Small intestine (tissue), 7 donors: ENCODE measurements at regions not wholly inside any gene's neighbourhood (a gene's known extent, or its start where the extent isn't known, plus 50 kb on each side); places are given as distances from the start of the nearest gene placed in this dataset.
"Not testable (repeated sequence)": the region's sequence is repeated elsewhere in the genome, so short reads cannot be mapped to it uniquely, and the experiment has no call there.

ENCODE experiments used
- DNase-seq, 2 donors: peaks; one replicate each; pipeline versions ENCODE4 v3.0.0 to v3.0.0-alpha.2; 2013
- FAIRE-seq: peaks from 2 replicates; lab custom pipeline; 2012; peaks lifted over from hg19 to GRCh38; lab: Jason Lieb, UNC
- H3K27ac ChIP-seq, 3 donors: one replicate each; pipeline ENCODE4 v1.5.1; 2013; ENCODE audit warnings: low read length in 2 of 3, mild to moderate bottlenecking in 2 of 3, control low read depth in 1 of 3, inconsistent platforms in 1 of 3, low read depth in 1 of 3, moderate library complexity in 1 of 3
- H3K27me3 ChIP-seq, 3 donors: one replicate each; pipeline ENCODE4 v1.6.1; 2013; ENCODE audit warnings: low read length in 3 of 3, inconsistent platforms in 1 of 3; ENCODE audit not compliant: control insufficient read depth in 3 of 3, insufficient read depth in 3 of 3
- H3K36me3 ChIP-seq, 3 donors: one replicate each; pipeline ENCODE4 v1.6.1; 2013; ENCODE audit warnings: low read length in 3 of 3, inconsistent platforms in 1 of 3, low read depth in 1 of 3, mild to moderate bottlenecking in 1 of 3, moderate library complexity in 1 of 3; ENCODE audit not compliant: control insufficient read depth in 3 of 3, insufficient read depth in 2 of 3
- H3K4me1 ChIP-seq, 3 donors: one replicate each; pipeline ENCODE4 v1.6.1; 2013; ENCODE audit warnings: low read length in 2 of 3, inconsistent platforms in 1 of 3, low read depth in 1 of 3, mild to moderate bottlenecking in 1 of 3, moderate library complexity in 1 of 3; ENCODE audit not compliant: control insufficient read depth in 3 of 3, insufficient read depth in 2 of 3
- H3K4me3 ChIP-seq, 3 donors: one replicate each; pipeline ENCODE4 v1.5.1; 2013; ENCODE audit warnings: low read length in 3 of 3, control low read depth in 1 of 3, inconsistent platforms in 1 of 3, low read depth in 1 of 3, mild to moderate bottlenecking in 1 of 3, moderate library complexity in 1 of 3
- H3K9me3 ChIP-seq, 2 donors: one replicate each; pipeline ENCODE4 v1.6.1; 2013; ENCODE audit warnings: low read depth in 1 of 2, low read length in 1 of 2; ENCODE audit not compliant: control insufficient read depth in 2 of 2, insufficient read depth in 1 of 2
- WGBS, 3 donors: extraction: QIAGEN DNeasy Blood & Tissue Kit; methylation state at CpG; one replicate each; pipeline ENCODE4 v1.1.7; 2013; 5-methylcytosine and 5-hydroxymethylcytosine counted together
- donor health status: healthy with polysubstance abuse.
- donor health status: control.
- donor health status: control.
- donor health status: Bipolar disorder and iron deficiency.
- donor health status: healthy.

DNA sequence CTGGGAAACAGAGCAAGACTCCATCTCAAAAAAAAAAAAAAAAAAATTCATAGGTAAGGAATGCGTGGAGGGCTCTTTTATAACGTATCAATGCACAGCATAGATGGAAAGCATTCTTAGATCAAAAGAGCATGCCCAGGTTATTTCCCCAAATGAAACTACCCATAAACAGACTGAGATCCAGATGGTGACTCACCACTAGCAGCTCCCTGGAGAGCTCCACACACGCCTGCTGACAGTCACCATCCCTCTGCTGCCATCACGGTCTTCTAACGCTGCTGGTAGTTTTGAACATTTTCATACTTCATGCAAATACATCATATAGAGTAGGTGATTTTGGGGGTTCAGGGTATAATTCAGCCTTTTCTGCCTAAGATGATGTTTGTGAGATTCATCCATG, 136.9 kb downstream of the ASMT start:
- no peaks in the 10 kb centered on the region for H3K36me3 ChIP-seq
- no peaks in the 10 kb centered on the region for H3K27me3 ChIP-seq
- 81 to 94% (median 87%) methylated on average over 5 of the region's 5 CpGs for WGBS, 3 donors
- H3K4me1 ChIP-seq: no peaks in the 10 kb centered on the region
- no peak overlapping the region for H3K4me3 ChIP-seq
- DNase-seq: no peak
- no peak overlapping the region for H3K27ac ChIP-seq
- no peaks in the 10 kb centered on the region for H3K9me3 ChIP-seq
- no peak for FAIRE-seq

DNA sequence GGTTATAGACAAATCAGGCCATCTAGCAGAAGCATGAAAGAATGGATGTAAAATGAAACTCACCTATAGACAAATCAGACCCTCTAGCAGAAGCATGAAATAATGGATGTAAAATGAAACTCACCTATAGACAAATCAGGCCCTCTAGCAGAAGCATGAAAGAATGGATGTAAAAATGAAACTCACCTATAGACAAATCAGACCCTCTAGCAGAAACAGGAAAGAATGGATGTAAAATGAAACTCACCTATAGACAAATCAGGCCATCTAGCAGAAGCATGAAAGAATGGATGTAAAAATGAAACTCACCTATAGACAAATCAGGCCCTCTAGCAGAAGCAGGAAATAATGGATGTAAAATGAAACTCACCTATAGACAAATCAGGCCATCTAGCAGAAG, 137.9 kb downstream of the ASMT start:
- not testable (repeated sequence) for FAIRE-seq, H3K4me1 ChIP-seq, H3K27ac ChIP-seq, DNase-seq, H3K27me3 ChIP-seq, H3K9me3 ChIP-seq, H3K36me3 ChIP-seq, H3K4me3 ChIP-seq

DNA sequence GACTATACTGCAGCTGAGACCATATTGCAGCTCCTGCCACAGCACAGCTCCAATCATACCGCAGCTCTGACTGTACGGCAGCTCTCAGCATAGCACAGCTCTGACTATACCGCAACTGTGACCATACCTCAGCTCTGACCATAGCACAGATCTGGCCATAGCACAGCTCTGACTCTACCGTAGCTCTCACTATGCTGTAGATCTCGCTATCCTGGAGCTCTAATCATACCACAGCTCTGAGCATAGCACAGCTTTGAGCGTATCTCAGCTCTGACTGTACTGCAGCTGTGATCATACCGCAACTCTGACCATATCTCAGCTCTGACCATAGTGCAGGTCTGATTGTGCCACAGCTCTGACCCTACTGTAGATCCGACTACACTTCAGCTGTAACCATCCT, 139.2 kb downstream of the ASMT start:
- FAIRE-seq: no peak
- Histone ChIP-seq H3K27ac (no peak overlapping the region), H3K27me3 (no peaks in the 10 kb centered on the region), H3K36me3 (no peaks in the 10 kb centered on the region), H3K4me3 (no peak overlapping the region), H3K9me3 (peaks cover 0 to 7% of the 10 kb centered on the region in 2 donors), H3K4me1 (no peaks in the 10 kb centered on the region)
- 82 to 92% (median 86%) methylated on average over 8 of the region's 8 CpGs for WGBS, 3 donors
- no peak for DNase-seq

DNA sequence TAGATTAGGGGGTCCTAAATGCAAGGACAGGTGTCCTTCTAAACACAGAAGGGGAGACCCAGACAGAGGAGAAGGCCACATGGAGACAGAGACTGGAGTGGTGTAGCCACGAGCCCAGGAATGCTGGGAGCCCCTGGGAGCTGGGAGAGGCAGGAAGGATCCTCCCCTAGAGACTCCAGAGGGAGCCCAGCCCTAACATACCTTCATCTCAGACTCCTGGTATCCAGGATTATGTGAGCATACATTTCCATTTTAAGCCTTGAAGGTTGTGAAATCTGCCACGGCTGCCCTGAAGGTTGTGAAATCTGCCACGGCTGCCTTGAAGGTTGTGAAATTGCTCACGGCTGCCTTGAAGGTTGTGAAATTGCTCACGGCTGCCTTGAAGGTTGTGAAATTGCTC, 148.4 kb downstream of the ASMT start:
- Histone ChIP-seq H3K9me3 (peaks cover 0 to 33% of the 10 kb centered on the region in 2 donors), H3K27me3 (no peaks in the 10 kb centered on the region), H3K36me3 (no peaks in the 10 kb centered on the region), H3K27ac (no peak overlapping the region), H3K4me1 (no peaks in the 10 kb centered on the region), H3K4me3 (no peak overlapping the region)
- 28 to 64% (median 45%) methylated on average over 3 to 5 of the region's 5 CpGs for WGBS, 3 donors
- DNase-seq: no peak
- no peak for FAIRE-seq

DNA sequence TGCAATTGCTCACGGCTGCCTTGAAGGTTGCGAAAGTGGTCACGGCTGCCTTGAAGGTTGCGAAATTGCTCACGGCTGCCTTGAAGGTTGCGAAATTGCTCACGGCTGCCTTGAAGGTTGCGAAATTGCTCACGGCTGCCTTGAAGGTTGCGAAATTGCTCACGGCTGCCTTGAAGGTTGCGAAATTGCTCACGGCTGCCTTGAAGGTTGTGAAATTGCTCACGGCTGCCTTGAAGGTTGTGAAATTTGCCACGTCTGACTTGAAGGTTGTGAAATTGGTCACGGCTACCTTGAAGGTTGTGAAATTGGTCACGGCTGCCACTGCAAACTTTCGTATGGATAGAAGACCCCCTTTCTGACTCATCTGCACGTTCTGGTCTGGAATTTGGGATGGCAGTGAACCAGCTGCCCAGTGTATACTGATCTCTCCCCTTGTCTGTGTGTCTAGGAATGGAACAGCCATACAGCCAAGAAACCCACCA, 150.1 kb downstream of the ASMT start:
- H3K36me3 ChIP-seq, FAIRE-seq, H3K4me1 ChIP-seq, H3K27me3 ChIP-seq, H3K4me3 ChIP-seq, H3K27ac ChIP-seq: not testable (repeated sequence)
- DNase-seq: peak in 1 of 2 donors; percentile 12
- WGBS, 3 donors: 18 to 40% (median 20%) methylated on average over 13 to 18 of the region's 19 CpGs
- peaks cover 0 to 31% of the 10 kb centered on the region in 2 donors for H3K9me3 ChIP-seq

DNA sequence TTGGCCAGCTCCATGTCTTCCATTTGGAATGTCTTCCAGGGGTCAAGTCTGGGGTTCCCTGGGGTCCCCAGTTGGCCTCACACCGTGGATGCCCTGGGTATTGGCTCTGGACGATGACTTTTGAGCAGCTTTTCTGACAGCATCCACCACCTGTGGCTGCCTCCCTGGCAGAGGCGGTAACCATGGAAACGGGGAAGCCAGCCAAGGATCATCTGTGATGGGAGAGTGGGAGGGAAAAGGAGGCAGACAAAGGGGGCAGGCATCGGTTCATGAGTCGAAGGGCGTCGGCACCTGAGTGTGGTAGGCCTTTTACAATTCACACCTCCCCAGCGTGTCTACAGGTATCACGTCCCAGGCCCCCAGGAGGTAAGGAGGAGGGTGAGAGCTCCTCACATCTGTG, 152.2 kb downstream of the ASMT start:
- Histone ChIP-seq H3K27ac (no peak overlapping the region), H3K36me3 (no peaks in the 10 kb centered on the region), H3K4me1 (no peaks in the 10 kb centered on the region), H3K27me3 (no peaks in the 10 kb centered on the region), H3K9me3 (peaks cover 0 to 27% of the 10 kb centered on the region in 2 donors), H3K4me3 (no peak overlapping the region)
- 73 to 81% (median 78%) methylated on average over 10 of the region's 10 CpGs for WGBS, 3 donors
- FAIRE-seq (no peak), DNase-seq (no peak)

DNA sequence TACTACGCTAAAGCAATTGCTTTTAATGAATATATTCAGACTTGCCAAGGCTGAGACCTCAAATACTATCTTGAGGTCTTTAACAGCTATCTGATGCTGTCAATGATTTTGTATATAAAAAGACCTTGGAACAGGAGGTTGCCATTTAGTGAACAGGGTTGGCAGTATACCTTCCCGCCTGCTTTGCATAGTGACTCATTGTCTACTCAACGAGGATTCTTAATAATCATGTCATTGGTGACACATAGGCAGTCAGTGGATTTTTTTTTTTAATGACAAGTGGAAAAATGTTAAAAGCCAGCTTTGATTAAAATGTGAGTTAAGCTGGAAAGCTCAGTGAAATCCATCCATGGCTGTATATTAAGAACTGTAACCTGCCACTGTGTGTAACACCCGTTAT, 164.0 kb downstream of the ASMT start:
- 70 to 86% (median 74%) methylated on average over 4 of the region's 4 CpGs for WGBS, 3 donors
- Histone ChIP-seq H3K36me3 (no peaks in the 10 kb centered on the region), H3K27ac (no peak overlapping the region), H3K27me3 (no peaks in the 10 kb centered on the region), H3K4me1 (no peaks in the 10 kb centered on the region), H3K4me3 (no peak overlapping the region), H3K9me3 (peaks cover 0 to 2% of the 10 kb centered on the region in 2 donors)
- FAIRE-seq: no peak
- no peak for DNase-seq

DNA sequence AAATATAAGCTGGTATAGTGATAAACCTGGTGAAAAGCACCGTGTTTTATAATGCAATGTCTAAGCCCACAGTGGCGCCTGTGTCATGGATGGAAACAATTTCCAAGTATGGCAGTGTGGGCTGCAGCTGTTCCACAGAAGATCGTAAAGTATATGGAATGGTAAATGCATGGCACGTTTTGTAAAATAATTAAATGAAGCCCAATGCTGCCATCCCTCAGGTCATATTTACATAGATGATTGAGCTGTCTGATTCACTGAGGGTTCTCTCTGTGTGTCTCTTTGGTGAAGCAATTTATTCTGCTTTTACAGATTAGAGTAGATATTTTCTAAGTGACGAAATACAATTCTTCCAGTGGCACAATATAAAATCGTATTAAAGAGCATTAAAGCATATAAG, 164.8 kb downstream of the ASMT start:
- no peak for DNase-seq
- FAIRE-seq: no peak
- WGBS, 3 donors: 83 to 89% (median 86%) methylated on average over 6 of the region's 6 CpGs
- Histone ChIP-seq H3K36me3 (no peaks in the 10 kb centered on the region), H3K4me3 (no peak overlapping the region), H3K27ac (no peak overlapping the region), H3K4me1 (no peaks in the 10 kb centered on the region), H3K9me3 (no peaks in the 10 kb centered on the region), H3K27me3 (no peaks in the 10 kb centered on the region)

DNA sequence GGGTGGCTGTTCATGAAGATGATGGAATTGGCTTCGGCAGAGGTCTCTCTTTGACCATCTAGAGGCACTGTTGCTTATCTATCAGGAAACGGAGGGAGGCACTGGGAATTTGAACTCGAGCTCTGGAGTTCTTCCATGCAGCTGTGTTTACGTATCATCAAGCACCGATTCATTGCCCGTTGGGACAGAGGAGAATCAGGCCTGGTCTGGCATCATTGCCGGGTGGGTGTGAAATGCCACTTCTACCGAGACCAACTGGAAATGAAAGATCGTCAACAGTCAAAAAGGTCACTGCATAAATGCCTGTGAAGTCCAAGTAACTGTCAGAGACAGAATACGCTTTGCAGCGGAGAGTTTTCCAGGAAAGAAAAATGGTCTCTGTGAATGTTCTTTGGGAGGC, 166.9 kb downstream of the ASMT start:
- Histone ChIP-seq H3K4me3 (no peak overlapping the region), H3K27me3 (no peaks in the 10 kb centered on the region), H3K36me3 (no peaks in the 10 kb centered on the region), H3K9me3 (peaks cover 0 to 6% of the 10 kb centered on the region in 2 donors), H3K27ac (no peak overlapping the region), H3K4me1 (no peaks in the 10 kb centered on the region)
- DNase-seq (no peak), FAIRE-seq (no peak)
- 65 to 75% (median 67%) methylated on average over 11 of the region's 11 CpGs for WGBS, 3 donors
